ENCODE measurements at regions not wholly inside any gene's neighbourhood (a gene's known extent, or its start where the extent isn't known, plus 50 kb on each side); places are given as distances from the start of the nearest gene placed in this dataset.

DNA sequence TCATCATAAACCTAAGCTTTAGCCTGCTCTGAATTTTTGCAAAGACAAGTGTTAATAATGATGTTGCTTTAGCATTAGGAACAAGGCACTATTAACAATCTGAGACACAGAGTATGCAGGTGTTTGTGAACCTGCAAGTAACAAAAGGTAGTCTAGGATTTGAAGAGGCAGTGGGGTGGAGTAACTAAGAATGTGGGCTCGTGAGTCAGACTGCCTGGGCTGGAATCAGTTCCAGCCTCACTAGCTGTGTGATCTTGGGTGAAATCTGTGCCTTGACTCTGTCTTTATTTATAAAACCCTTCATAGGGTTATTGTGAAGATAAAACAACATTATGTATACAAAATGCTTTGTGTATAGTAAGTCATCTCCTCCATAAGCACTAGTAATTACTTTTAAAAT, 610.6 kb upstream of the CFAP20DC start:
- H3K4me3 Mint-ChIP-seq (ENCODE audit: low read depth, unreplicated experiment): no peak overlapping the region
- H3K4me1 Mint-ChIP-seq (ENCODE audit: low read depth, unreplicated experiment): no peaks in the 10 kb centered on the region
- H3K27me3 Mint-ChIP-seq (ENCODE audit: unreplicated experiment): no peaks in the 10 kb centered on the region
- H3K9me3 Mint-ChIP-seq (ENCODE audit: low read depth, unreplicated experiment): peaks cover 8% of the 10 kb centered on the region
- BruUV-seq (replicated peaks): no TSS peak
- no peak overlapping the region for H3K27ac Mint-ChIP-seq (ENCODE audit: unreplicated experiment)
- H3K36me3 Mint-ChIP-seq (ENCODE audit: insufficient read depth, unreplicated experiment): no peaks in the 10 kb centered on the region
- CTCF ChIA-PET: no interaction called here
- TF ChIP-seq, protein P1, sequence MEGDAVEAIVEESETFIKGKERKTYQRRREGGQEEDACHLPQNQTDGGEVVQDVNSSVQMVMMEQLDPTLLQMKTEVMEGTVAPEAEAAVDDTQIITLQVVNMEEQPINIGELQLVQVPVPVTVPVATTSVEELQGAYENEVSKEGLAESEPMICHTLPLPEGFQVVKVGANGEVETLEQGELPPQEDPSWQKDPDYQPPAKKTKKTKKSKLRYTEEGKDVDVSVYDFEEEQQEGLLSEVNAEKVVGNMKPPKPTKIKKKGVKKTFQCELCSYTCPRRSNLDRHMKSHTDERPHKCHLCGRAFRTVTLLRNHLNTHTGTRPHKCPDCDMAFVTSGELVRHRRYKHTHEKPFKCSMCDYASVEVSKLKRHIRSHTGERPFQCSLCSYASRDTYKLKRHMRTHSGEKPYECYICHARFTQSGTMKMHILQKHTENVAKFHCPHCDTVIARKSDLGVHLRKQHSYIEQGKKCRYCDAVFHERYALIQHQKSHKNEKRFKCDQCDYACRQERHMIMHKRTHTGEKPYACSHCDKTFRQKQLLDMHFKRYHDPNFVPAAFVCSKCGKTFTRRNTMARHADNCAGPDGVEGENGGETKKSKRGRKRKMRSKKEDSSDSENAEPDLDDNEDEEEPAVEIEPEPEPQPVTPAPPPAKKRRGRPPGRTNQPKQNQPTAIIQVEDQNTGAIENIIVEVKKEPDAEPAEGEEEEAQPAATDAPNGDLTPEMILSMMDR (IDR thresholded peaks at IDR 0.05; ENCODE audit: unreplicated experiment): no peak
- no peak for DNase-seq
- intact Hi-C loops (cut with micrococcal nuclease; ENCODE audit: unreplicated experiment): no loop called here

DNA sequence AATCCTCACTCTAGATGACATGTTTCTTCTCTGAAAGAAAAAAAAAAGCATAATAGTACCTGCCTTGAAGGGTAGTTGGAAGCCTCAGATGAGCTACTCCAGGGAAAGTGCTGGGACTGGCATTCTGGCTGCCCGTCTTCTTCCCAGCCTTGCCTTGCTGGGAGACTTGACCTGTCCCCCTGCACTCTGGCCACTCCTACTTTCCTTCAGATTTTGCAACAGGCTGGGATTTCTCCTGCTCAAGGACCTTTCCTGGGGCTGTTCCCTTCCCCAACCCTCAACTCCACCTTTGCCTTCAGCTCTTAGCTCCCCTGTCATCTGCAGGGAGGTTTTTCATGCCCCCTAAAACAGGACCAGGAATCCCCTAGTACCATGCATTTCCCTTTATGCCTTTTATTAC, 609.9 kb upstream of the CFAP20DC start:
- TF ChIP-seq, protein P1 (IDR thresholded peaks at IDR 0.05; ENCODE audit: unreplicated experiment): no peak
- Mint-ChIP-seq H3K36me3 (ENCODE audit: insufficient read depth, unreplicated experiment) (no peaks in the 10 kb centered on the region), H3K9me3 (ENCODE audit: low read depth, unreplicated experiment) (peaks cover 8% of the 10 kb centered on the region), H3K27me3 (ENCODE audit: unreplicated experiment) (no peaks in the 10 kb centered on the region), H3K4me3 (ENCODE audit: low read depth, unreplicated experiment) (no peak overlapping the region), H3K4me1 (ENCODE audit: low read depth, unreplicated experiment) (no peaks in the 10 kb centered on the region), H3K27ac (ENCODE audit: unreplicated experiment) (no peak overlapping the region)
- CTCF ChIA-PET: no interaction called here
- no TSS peak for BruUV-seq (replicated peaks)
- intact Hi-C loops (cut with micrococcal nuclease; ENCODE audit: unreplicated experiment): no loop called here
- DNase-seq: no peak

DNA sequence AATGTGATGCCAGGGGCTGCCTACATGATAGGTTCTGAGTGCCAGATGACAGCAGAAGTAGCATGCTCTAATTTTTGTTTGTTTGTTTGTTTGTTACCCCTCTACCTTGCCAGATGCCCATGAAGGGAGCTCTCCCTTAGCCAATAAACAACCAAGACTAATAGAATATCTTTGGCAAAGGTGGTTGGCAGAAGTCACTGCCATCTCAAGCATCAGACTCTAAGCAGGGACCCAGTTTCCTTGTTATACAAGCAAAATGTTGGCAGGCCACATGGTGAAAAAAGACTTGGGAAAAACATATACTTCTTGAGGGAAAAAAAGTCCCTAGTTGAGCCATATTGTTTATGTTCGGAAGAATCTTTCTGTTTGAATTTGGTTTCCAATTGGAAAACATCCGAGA, 609.0 kb upstream of the CFAP20DC start:
- intact Hi-C loops (cut with micrococcal nuclease; ENCODE audit: unreplicated experiment): no loop called here
- Mint-ChIP-seq H3K4me1 (ENCODE audit: low read depth, unreplicated experiment) (no peaks in the 10 kb centered on the region), H3K27me3 (ENCODE audit: unreplicated experiment) (no peaks in the 10 kb centered on the region), H3K9me3 (ENCODE audit: low read depth, unreplicated experiment) (peaks cover 6% of the 10 kb centered on the region), H3K27ac (ENCODE audit: unreplicated experiment) (no peak overlapping the region), H3K4me3 (ENCODE audit: low read depth, unreplicated experiment) (no peak overlapping the region), H3K36me3 (ENCODE audit: insufficient read depth, unreplicated experiment) (no peaks in the 10 kb centered on the region)
- no TSS peak for BruUV-seq (replicated peaks)
- CTCF ChIA-PET: no interaction called here
- no peak for DNase-seq
- TF ChIP-seq, protein P1 (IDR thresholded peaks at IDR 0.05; ENCODE audit: unreplicated experiment): no peak

DNA sequence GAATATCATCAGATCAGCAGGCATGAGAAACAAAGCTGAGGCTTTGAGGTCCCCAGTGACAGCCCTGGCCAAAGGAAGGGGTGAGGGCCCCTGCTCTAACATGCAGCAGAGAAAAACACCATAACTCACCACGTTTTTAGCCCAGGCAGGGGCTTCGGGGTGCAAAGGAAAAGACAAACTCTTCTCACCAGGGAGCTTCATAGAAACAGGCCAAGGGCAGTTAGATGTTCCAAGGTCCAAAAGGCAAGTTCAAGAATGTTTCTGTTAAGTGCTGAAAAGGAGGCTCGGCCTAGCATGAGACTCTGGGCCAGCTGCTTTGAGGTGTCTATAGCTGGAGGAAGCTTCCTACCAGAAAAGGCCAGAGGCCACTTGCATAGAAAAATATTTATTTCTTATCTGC, 608.4 kb upstream of the CFAP20DC start:
- Mint-ChIP-seq H3K36me3 (ENCODE audit: insufficient read depth, unreplicated experiment) (no peaks in the 10 kb centered on the region), H3K9me3 (ENCODE audit: low read depth, unreplicated experiment) (peaks cover 6% of the 10 kb centered on the region), H3K4me3 (ENCODE audit: low read depth, unreplicated experiment) (no peak overlapping the region), H3K27ac (ENCODE audit: unreplicated experiment) (no peak overlapping the region), H3K4me1 (ENCODE audit: low read depth, unreplicated experiment) (no peaks in the 10 kb centered on the region), H3K27me3 (ENCODE audit: unreplicated experiment) (no peaks in the 10 kb centered on the region)
- CTCF ChIA-PET: no interaction called here
- DNase-seq: no peak
- TF ChIP-seq, protein P1 (IDR thresholded peaks at IDR 0.05; ENCODE audit: unreplicated experiment): no peak
- BruUV-seq (replicated peaks): no TSS peak
- intact Hi-C loops (cut with micrococcal nuclease; ENCODE audit: unreplicated experiment): no loop called here

All from Calu3 (cell line).